ENCODE measurements at regions not wholly inside any gene's neighbourhood (a gene's known extent, or its start where the extent isn't known, plus 50 kb on each side); places are given as distances from the start of the nearest gene placed in this dataset.
"Not testable (repeated sequence)": the region's sequence is repeated elsewhere in the genome, so short reads cannot be mapped to it uniquely, and the experiment has no call there.

- DNase-seq (ENCODE audit: low spot score); ATAC-seq; intact Hi-C loops (cut with DNase I): not testable (repeated sequence)
Measured at GRCh38 chr2:90226465-90227072, 1535.1 kb downstream of the RPIA start.

DNA sequence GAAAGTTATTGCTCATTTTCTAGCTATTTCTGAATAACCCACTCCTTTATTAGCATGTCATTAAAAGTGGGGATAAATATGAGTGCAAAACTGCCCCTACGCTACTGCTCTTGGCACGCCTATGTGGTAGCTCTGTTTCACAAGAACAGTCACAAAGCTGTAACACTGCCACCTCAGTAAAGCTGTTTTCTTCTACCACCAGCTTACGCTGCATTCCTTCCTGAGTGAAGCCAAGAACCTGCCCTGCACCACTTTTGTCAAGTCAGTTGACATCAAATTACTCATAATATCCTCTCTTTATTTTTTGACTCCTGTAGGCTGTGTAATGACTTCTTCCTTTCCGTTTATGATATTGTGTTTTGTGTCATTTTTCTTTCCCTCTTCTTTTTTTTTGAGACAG, 1539.7 kb downstream of the RPIA start:
- ATAC-seq; intact Hi-C loops (cut with DNase I): not testable (repeated sequence)

GRCh38 chr2:90235452-90235851, 1544.0 kb downstream of the RPIA start:
- intact Hi-C loops (cut with DNase I); ATAC-seq; DNase-seq (ENCODE audit: low spot score): not testable (repeated sequence)

More for the DNA sequence above, 1539.7 kb downstream of the RPIA start:
- not testable (repeated sequence) for DNase-seq (ENCODE audit: low spot score)

DNA sequence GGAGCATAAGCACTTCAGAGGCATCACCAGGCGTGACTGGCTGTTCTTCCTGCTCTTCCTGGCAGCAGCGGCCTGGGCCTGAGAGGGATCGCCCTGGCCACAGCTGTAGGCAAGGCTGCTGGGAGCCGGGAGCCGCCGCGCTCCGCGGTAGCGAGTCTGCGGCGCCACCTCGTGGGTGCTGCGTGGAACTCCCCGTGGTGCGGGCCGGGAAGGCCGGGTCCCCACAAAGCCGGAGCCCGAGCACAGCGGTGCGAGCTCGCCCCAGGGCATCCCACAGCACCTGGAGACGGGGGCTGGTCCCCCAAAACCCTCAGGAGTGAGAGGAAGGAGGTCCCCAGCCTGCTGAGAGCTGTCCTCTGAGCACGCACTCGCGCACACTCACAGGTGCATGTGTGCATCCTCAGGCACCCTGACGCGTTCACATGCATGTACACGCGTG, 1546.5 kb downstream of the RPIA start:
- intact Hi-C loops (cut with DNase I); ATAC-seq: not testable (repeated sequence)
- peak; percentile 74 for DNase-seq (ENCODE audit: low spot score)

DNA sequence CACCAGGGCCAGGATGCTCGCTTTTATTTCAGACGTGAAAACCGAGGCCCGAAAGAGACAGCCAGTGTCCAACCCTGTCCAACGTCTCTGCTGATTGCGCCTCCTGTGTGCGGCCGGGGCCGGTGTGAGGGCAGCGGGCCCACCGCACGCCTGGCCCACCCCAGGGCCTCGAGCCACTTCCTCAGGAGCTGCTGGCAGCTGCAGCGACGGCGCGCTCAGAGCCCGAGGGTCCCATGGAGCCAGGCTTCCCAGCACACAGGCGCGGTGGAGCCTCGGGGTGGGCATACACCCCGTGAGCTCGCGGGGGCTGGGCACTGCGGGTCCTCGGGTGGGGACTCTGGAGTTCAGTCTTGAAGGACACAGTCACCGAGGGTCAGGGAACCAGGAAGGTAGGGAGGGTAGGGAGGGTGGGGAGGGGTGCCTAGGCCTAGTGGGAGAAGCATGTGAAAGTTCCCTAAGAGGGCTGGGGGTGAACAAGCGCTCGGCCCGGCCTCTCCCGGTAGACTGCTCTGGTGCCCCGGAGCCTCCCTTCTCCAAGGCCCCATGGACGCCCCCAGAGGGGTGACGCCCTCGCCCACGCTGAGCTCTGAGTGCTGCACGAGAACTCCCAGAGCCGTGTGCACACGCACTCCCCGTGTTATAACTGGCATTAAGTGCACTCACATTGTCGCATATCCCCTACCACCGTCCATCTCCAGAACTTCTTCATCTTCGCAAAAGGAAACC, 1547.2 kb downstream of the RPIA start:
- ATAC-seq; intact Hi-C loops (cut with DNase I); DNase-seq (ENCODE audit: low spot score): not testable (repeated sequence)

GRCh38 chr2:90239769-90240168, 1548.3 kb downstream of the RPIA start:
- ATAC-seq; DNase-seq (ENCODE audit: low spot score); intact Hi-C loops (cut with DNase I): not testable (repeated sequence)

- ATAC-seq; DNase-seq (ENCODE audit: low spot score); intact Hi-C loops (cut with DNase I): not testable (repeated sequence)
Measured at GRCh38 chr2:90244902-90245765, 1553.7 kb downstream of the RPIA start.

GRCh38 chr2:90248400-90248799, 1556.9 kb downstream of the RPIA start:
- ATAC-seq; DNase-seq (ENCODE audit: low spot score); intact Hi-C loops (cut with DNase I): not testable (repeated sequence)

DNA sequence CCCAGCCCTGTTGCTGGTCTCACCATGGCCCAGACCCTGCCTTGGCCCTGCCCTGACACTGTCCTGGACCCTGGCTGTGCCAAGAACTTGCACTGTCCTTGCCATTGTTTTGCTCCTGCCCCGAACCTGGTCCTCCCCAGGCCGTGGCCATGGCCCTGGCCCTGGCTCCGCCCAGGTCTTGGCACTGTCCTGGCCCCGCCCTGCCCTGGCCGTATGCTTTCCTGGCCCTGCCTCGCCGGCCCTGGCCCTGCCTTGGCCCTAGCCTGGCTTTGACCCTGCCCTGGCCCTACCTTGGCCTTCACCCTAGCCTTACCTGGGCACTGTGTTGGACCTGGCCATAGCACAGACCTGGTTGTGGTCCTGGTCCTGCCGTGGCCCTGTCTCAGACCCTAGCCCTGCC, 1558.9 kb downstream of the RPIA start:
- intact Hi-C loops (cut with DNase I); ATAC-seq; DNase-seq (ENCODE audit: low spot score): not testable (repeated sequence)

GRCh38 chr2:90251576-90251975, 1560.1 kb downstream of the RPIA start:
- intact Hi-C loops (cut with DNase I); DNase-seq (ENCODE audit: low spot score); ATAC-seq: not testable (repeated sequence)

GRCh38 chr2:90253306-90253705, 1561.8 kb downstream of the RPIA start:
- ATAC-seq; DNase-seq (ENCODE audit: low spot score); intact Hi-C loops (cut with DNase I): not testable (repeated sequence)

DNA sequence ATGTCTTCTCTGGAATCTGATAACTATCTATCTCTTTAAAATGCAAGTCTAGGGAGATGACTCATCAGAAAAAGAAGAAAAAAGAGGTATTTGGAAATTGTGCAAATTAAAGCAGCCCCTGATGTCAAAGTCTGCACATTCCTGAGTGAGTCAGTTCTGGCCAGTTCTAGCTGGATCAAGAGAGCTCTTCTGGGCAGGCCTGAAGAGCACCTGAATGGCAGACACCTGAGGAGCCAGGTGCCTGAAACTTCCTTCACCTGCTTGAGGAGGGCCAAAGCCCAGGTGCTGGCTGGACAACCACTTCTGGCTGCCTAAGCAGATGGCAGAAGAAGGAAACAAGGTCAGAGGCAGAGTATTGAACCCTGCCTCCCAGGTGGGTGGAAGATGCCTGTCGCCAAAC, 1575.4 kb downstream of the RPIA start:
- DNase-seq (ENCODE audit: low spot score); ATAC-seq; intact Hi-C loops (cut with DNase I): not testable (repeated sequence)

DNA sequence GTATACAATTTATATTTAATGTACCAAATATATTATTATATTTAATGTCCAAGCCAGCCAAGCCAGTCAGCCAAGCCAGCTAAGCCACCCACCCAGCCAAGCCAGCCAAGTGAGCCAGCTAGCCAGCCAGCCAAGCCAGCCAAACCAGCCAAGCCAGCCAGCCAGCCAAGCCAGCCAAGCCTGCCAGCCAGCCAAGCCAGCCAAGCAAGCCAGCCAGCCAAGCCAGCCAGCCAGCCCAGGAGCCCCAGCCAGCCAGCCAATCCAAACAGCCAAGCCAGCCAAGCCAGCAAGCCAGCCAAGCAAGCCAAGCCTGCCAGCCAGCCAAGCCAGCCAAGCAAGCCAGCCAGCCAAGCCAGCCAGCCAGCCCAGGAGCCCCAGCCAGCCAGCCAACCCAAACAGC, 1596.3 kb downstream of the RPIA start:
- ATAC-seq; DNase-seq (ENCODE audit: low spot score); intact Hi-C loops (cut with DNase I): not testable (repeated sequence)

DNA sequence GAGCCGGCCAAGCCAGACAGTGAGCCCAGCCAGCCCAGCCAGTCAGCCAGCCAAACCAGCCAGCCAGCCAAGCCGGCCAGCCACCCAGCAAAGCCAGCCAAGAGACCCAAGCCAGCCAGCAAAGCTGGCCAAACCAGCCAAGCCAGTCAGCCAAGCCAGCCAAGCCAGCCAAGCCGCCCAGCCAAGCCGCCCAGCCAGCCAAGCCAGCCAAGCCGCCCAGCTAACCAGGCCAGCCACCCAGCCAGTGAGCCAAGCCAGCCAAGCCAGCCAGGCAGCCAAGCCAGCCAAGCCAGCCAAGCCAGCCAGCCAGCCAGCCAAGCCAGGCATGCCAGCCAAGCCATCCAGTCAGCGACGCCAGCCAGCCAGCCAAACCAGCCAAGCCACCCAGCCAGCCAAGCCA, 1596.9 kb downstream of the RPIA start:
- intact Hi-C loops (cut with DNase I); DNase-seq (ENCODE audit: low spot score); ATAC-seq: not testable (repeated sequence)

- ATAC-seq; intact Hi-C loops (cut with DNase I); DNase-seq (ENCODE audit: low spot score): not testable (repeated sequence)
Measured at GRCh38 chr2:90289291-90289980, 1598.0 kb downstream of the RPIA start.

DNA sequence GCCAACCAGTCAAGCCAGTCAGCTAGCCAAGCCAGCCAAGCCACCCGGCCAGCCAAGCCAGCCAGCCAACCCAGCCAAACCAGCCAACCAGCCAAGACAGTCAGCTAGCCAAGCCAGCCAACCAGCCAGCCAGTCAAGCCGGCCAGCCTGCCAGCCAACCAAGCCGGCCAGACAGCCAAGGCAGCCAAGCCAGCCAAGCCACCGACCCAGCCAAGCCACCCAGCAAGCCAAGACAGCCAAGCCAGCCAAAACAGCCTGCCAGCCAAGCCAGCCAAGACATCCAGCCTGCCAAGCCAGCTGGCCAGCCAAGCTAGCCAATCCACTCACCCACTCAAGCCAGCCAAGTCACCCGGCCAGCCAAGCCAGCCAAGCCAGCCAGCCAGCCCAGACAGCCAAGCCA, 1599.2 kb downstream of the RPIA start:
- DNase-seq (ENCODE audit: low spot score); ATAC-seq; intact Hi-C loops (cut with DNase I): not testable (repeated sequence)

DNA sequence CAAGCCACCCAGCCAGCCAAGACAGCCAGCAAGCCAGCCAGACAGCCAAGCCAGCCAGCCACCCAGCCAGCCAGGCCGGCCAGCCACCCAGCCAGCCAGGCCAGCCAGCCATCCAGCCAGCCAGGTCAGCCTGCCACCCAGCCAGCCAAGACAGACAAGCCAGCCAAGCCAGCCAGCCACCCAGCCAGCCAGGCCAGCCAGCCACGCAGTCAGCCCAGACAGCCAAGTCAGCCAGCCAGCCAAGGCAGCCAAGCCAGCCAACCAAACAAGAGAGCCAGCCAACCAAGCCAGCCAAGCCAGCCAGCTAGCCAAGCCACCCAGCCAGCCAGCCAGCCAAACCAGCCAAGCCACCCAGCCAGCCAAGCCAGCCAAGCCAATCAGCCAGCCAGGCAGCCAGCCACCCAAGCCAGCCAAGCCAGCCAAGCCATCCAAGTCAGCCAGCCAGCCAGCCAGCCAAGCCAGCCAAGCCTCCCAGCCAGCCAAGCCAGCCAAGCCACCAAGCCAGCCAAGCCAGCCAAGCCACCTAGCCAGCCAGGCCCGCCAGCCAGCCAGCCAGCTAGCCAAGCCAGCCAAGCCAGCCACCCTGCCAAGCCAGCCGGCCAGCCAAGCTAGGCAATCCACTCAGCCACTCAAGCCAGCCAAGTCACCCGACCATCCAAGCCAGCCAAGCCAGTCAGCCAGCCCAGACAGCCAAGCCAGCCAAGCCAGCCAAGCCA, 1599.9 kb downstream of the RPIA start:
- ATAC-seq; DNase-seq (ENCODE audit: low spot score); intact Hi-C loops (cut with DNase I): not testable (repeated sequence)

GRCh38 chr2:90291934-90292333, 1600.5 kb downstream of the RPIA start:
- intact Hi-C loops (cut with DNase I); ATAC-seq; DNase-seq (ENCODE audit: low spot score): not testable (repeated sequence)

Measured in sciatic nerve (tissue), 2 donors.